BE2C (cell line): ENCODE measurements at regions not wholly inside any gene's neighbourhood (a gene's known extent, or its start where the extent isn't known, plus 50 kb on each side); places are given as distances from the start of the nearest gene placed in this dataset.
A peak's percentile ranks its signal among the peaks of the same experiment; 100 is the strongest.

ENCODE experiments used
- DNase-seq: peaks from one replicate; pipeline ENCODE4 v3.0.0-alpha.2; 2020
- H3K27me3 ChIP-seq: fragments of 250-450 bp; sonication (Bioruptor Pico); 2 replicates; pipeline ENCODE4 v1.5.1; 2020; ENCODE audit warnings: mild to moderate bottlenecking
- H3K36me3 ChIP-seq: fragments of 250-450 bp; sonication (Bioruptor Pico); 2 replicates; pipeline ENCODE4 v1.5.1; 2020; ENCODE audit warnings: mild to moderate bottlenecking
- H3K4me1 ChIP-seq: fragments of 250-450 bp; sonication (Bioruptor Pico); 2 replicates; pipeline ENCODE4 v1.5.1; 2020
- H3K4me3 ChIP-seq: 2 replicates; pipeline ENCODE4 v1.5.1; 2011; ENCODE audit warnings: low read depth, low read length
- H3K9me3 ChIP-seq: fragments of 250-450 bp; sonication (Bioruptor Pico); 2 replicates; pipeline ENCODE4 v1.5.1; 2020
- CTCF ChIP-seq: IDR thresholded peaks from 2 replicates; pipeline ENCODE4 v1.5.1; 2012; ENCODE audit warnings: mild to moderate bottlenecking, low read depth, low read length

- TF ChIP-seq CTCF = no peak
- DNase-seq = no peak
- no peaks in the 10 kb centered on the region for H3K9me3 ChIP-seq
Observed at GRCh38 chr2:215808194-215808593, 205.2 kb downstream of the MREG start.

GRCh38 chr2:215805493-215805892 lies 207.9 kb downstream of the MREG start:
- Histone ChIP-seq H3K27me3 (no peaks in the 10 kb centered on the region), H3K9me3 (no peaks in the 10 kb centered on the region)
- DNase-seq = no peak

More at GRCh38 chr2:215808194-215808593, 205.2 kb downstream of the MREG start:
- Histone ChIP-seq H3K4me1 (no peaks in the 10 kb centered on the region; the same call in 1 of the 2 replicates), H3K36me3 (no peaks in the 10 kb centered on the region), H3K27me3 (no peaks in the 10 kb centered on the region), H3K4me3 (no peak overlapping the region)

GRCh38 chr2:215803150-215803549 lies 210.2 kb downstream of the MREG start:
- H3K9me3 ChIP-seq = no peaks in the 10 kb centered on the region
- H3K27me3 ChIP-seq = no peaks in the 10 kb centered on the region
- DNase-seq = no peak
- no peaks in the 10 kb centered on the region for H3K36me3 ChIP-seq
- TF ChIP-seq CTCF = no peak
- no peak overlapping the region for H3K4me3 ChIP-seq
- H3K4me1 ChIP-seq = no peaks in the 10 kb centered on the region; the same call in 1 of the 2 replicates

More at GRCh38 chr2:215805493-215805892, 207.9 kb downstream of the MREG start:
- TF ChIP-seq CTCF = no peak
- no peak overlapping the region for H3K4me3 ChIP-seq
- H3K4me1 ChIP-seq = no peaks in the 10 kb centered on the region; the same call in 1 of the 2 replicates
- H3K36me3 ChIP-seq = no peaks in the 10 kb centered on the region

- no peaks in the 10 kb centered on the region for H3K27me3 ChIP-seq
- H3K9me3 ChIP-seq = no peaks in the 10 kb centered on the region
- DNase-seq = no peak
- peaks cover 10% of the 10 kb centered on the region for H3K4me1 ChIP-seq
- no peak for TF ChIP-seq CTCF
- H3K36me3 ChIP-seq = no peaks in the 10 kb centered on the region
- H3K4me3 ChIP-seq = no peak overlapping the region
Observed at GRCh38 chr2:215799194-215799593, 214.2 kb downstream of the MREG start.

- H3K4me1 ChIP-seq = peaks cover 15% of the 10 kb centered on the region
- H3K4me3 ChIP-seq = no peak overlapping the region
- DNase-seq = no peak
- H3K36me3 ChIP-seq = no peaks in the 10 kb centered on the region
- no peaks in the 10 kb centered on the region for H3K27me3 ChIP-seq
- no peak for TF ChIP-seq CTCF
- H3K9me3 ChIP-seq = no peaks in the 10 kb centered on the region
Observed at GRCh38 chr2:215797676-215798075, 215.7 kb downstream of the MREG start.

- DNase-seq = peak; percentile 55
- H3K9me3 ChIP-seq = no peaks in the 10 kb centered on the region
- no peaks in the 10 kb centered on the region for H3K36me3 ChIP-seq
- H3K4me3 ChIP-seq = no peak overlapping the region
- H3K27me3 ChIP-seq = no peaks in the 10 kb centered on the region
- H3K4me1 ChIP-seq = peaks cover 15% of the 10 kb centered on the region
- TF ChIP-seq CTCF = no peak
Observed at GRCh38 chr2:215796140-215796855, 217.1 kb downstream of the MREG start.
